C4-2B (cell line): ENCODE measurements at regions not wholly inside any gene's neighbourhood (a gene's known extent, or its start where the extent isn't known, plus 50 kb on each side); places are given as distances from the start of the nearest gene placed in this dataset.

ENCODE experiments used
- ZFX ChIP-seq: fragments of 450-650 bp; IDR thresholded peaks from 2 replicates; pipeline ENCODE4 v1.6.1; 2017
- TF ChIP-seq, protein P1 (sequence below): fragments of 450-650 bp; conservative IDR thresholded peaks from 2 replicates; pipeline ENCODE4 v1.5.1; 2017; ENCODE audit warnings: mild to moderate bottlenecking

- TF ChIP-seq, protein P1, sequence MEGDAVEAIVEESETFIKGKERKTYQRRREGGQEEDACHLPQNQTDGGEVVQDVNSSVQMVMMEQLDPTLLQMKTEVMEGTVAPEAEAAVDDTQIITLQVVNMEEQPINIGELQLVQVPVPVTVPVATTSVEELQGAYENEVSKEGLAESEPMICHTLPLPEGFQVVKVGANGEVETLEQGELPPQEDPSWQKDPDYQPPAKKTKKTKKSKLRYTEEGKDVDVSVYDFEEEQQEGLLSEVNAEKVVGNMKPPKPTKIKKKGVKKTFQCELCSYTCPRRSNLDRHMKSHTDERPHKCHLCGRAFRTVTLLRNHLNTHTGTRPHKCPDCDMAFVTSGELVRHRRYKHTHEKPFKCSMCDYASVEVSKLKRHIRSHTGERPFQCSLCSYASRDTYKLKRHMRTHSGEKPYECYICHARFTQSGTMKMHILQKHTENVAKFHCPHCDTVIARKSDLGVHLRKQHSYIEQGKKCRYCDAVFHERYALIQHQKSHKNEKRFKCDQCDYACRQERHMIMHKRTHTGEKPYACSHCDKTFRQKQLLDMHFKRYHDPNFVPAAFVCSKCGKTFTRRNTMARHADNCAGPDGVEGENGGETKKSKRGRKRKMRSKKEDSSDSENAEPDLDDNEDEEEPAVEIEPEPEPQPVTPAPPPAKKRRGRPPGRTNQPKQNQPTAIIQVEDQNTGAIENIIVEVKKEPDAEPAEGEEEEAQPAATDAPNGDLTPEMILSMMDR = no peak
- no peak for TF ChIP-seq ZFX
These were observed 1256.9 kb upstream of the PIK3C3 start for GRCh38 chr18:40698129-40698528.
